Duodenal mucosa (tissue), 2 donors: ENCODE measurements at regions not wholly inside any gene's neighbourhood (a gene's known extent, or its start where the extent isn't known, plus 50 kb on each side); places are given as distances from the start of the nearest gene placed in this dataset.
"Not testable (repeated sequence)": the region's sequence is repeated elsewhere in the genome, so short reads cannot be mapped to it uniquely, and the experiment has no call there.

ENCODE experiments used
- H3K27ac ChIP-seq: one replicate; pipeline ENCODE4 v1.7.0; 2013; ENCODE audit warnings: low read depth, low read length
- H3K27me3 ChIP-seq, 2 donors: one replicate each; pipeline ENCODE4 v1.7.0; 2013; ENCODE audit warnings: low read length in 2 of 2, control low read depth in 1 of 2; ENCODE audit not compliant: insufficient read depth in 2 of 2, control insufficient read depth in 1 of 2
- H3K36me3 ChIP-seq, 2 donors: one replicate each; pipeline ENCODE4 v1.7.0; 2013; ENCODE audit warnings: low read length in 2 of 2, control low read depth in 1 of 2; ENCODE audit not compliant: insufficient read depth in 2 of 2, control insufficient read depth in 1 of 2
- H3K4me1 ChIP-seq, 2 donors: one replicate each; pipeline ENCODE4 v1.7.0; 2013; ENCODE audit warnings: low read length in 2 of 2, control low read depth in 1 of 2; ENCODE audit not compliant: insufficient read depth in 2 of 2, control insufficient read depth in 1 of 2
- H3K4me3 ChIP-seq, 2 donors: one replicate each; pipeline ENCODE4 v1.7.0; 2013; ENCODE audit warnings: low read length in 2 of 2, low read depth in 1 of 2
- H3K9ac ChIP-seq, 2 donors: one replicate each; pipeline ENCODE4 v1.7.0; 2013; ENCODE audit warnings: low read length in 2 of 2, low read depth in 1 of 2
- H3K9me3 ChIP-seq, 2 donors: one replicate each; pipeline ENCODE4 v1.7.0; 2013; ENCODE audit warnings: low read length in 2 of 2, control low read depth in 1 of 2; ENCODE audit not compliant: control insufficient read depth in 1 of 2

DNA sequence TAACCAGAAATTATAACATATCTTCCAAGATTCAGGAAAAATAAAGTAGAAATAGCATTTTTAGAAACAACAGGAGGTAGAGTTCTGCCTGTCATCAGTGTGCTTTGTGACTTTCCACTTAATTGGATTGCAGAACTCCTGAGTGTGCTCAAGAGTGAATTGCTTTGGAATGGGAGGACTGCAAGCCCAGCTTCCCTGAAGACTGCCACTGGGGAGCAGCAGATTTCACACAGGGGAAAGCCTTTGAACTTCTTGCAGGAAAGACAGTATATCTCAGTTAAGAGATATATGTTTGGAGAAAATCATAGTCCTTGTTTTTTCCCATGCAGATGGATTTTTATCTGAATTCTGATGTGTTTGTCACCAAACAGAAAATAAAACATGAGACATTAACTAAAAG is 124.5 kb downstream of the TMEM168 start:
- H3K4me3 ChIP-seq: no peak overlapping the region
- H3K9ac ChIP-seq: no peak overlapping the region
- H3K27ac ChIP-seq: no peak overlapping the region
- no peaks in the 10 kb centered on the region for H3K27me3 ChIP-seq
- no peaks in the 10 kb centered on the region for H3K36me3 ChIP-seq
- peaks cover 0 to 4% of the 10 kb centered on the region in 2 donors for H3K9me3 ChIP-seq
- H3K4me1 ChIP-seq: no peaks in the 10 kb centered on the region

DNA sequence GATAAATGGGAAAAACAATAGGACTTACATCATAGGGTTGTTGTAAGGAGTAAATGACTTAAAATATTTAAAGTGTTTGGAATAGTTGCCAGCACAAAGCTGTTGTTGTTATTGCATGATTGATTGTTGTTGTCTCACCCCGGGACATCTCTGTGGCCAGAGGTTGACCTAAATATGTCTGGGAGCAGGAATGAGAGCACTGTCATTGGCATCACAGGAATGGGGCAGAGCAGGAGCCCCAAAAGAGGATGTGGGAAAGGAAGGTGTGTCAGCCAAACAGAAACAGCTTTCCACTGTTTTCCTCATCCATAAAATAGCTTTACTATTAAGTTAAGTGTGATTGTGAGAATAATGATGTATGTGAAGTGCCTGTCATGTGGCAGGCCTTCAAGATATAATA is 121.6 kb downstream of the TMEM168 start:
- no peaks in the 10 kb centered on the region for H3K4me1 ChIP-seq
- no peak overlapping the region for H3K4me3 ChIP-seq
- no peaks in the 10 kb centered on the region for H3K9me3 ChIP-seq
- H3K27ac ChIP-seq: no peak overlapping the region
- H3K27me3 ChIP-seq: no peaks in the 10 kb centered on the region
- no peak overlapping the region for H3K9ac ChIP-seq
- no peaks in the 10 kb centered on the region for H3K36me3 ChIP-seq

DNA sequence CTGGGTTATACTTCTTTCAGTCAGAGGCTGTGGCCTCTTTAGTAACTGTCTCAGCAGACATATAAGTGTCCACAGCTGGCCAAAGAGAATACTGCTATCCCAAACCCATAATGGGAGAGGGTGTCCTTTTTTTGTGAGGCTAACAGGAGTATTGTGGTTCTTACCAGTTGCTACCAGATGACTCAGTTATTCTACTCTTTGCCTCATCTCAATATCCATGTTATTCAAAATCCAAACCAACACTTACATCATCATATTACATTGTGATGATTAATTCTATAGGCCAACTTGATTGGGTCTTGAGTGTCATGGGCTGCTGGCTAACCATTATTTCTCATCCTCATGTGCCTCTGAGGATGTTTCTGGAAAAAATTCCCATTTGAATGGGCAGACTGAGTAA is 120.9 kb downstream of the TMEM168 start:
- Histone ChIP-seq H3K36me3 (no peaks in the 10 kb centered on the region), H3K9me3 (no peaks in the 10 kb centered on the region), H3K4me1 (no peaks in the 10 kb centered on the region), H3K27me3 (no peaks in the 10 kb centered on the region), H3K27ac (no peak overlapping the region), H3K4me3 (no peak overlapping the region), H3K9ac (no peak overlapping the region)

DNA sequence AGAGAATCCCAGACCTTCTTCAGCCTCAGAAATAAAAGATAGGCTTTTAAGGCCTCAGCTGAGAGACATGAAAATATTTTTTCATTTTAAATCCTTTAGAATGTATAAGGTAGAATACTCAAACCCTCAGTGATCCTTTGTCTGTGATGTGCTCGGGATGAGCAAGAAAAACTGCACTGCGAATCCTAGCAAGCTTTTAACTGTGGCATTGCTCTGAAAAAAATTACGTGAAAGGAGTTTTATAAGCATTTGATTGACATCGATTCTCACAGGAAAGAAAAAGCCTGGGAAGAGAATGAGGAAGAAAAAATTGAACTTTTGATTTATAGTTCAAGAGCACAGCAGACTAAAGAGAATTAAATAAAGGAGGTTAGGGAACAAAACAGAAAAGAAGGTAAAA is 120.0 kb downstream of the TMEM168 start:
- H3K27ac ChIP-seq: no peak overlapping the region
- H3K4me3 ChIP-seq: no peak overlapping the region
- H3K4me1 ChIP-seq: no peaks in the 10 kb centered on the region
- no peak overlapping the region for H3K9ac ChIP-seq
- no peaks in the 10 kb centered on the region for H3K9me3 ChIP-seq
- H3K36me3 ChIP-seq: no peaks in the 10 kb centered on the region
- H3K27me3 ChIP-seq: no peaks in the 10 kb centered on the region

- H3K4me1 ChIP-seq: no peaks in the 10 kb centered on the region
- H3K27ac ChIP-seq: no peak overlapping the region
- no peaks in the 10 kb centered on the region for H3K36me3 ChIP-seq
- H3K9ac ChIP-seq: no peak overlapping the region
- no peaks in the 10 kb centered on the region for H3K9me3 ChIP-seq
- H3K4me3 ChIP-seq: no peak overlapping the region
- H3K27me3 ChIP-seq: no peaks in the 10 kb centered on the region
These were observed 111.6 kb downstream of the TMEM168 start for GRCh38 chr7:112678626-112679025.

GRCh38 chr7:112689466-112690177 is 100.6 kb downstream of the TMEM168 start:
- H3K36me3 ChIP-seq, H3K4me1 ChIP-seq, H3K27me3 ChIP-seq, H3K9ac ChIP-seq, H3K27ac ChIP-seq, H3K4me3 ChIP-seq, H3K9me3 ChIP-seq: not testable (repeated sequence)

GRCh38 chr7:112692333-112692732 is 97.9 kb downstream of the TMEM168 start:
- no peak overlapping the region for H3K4me3 ChIP-seq
- no peak overlapping the region for H3K27ac ChIP-seq
- peaks cover 0 to 6% of the 10 kb centered on the region in 2 donors for H3K4me1 ChIP-seq
- no peaks in the 10 kb centered on the region for H3K27me3 ChIP-seq
- H3K9ac ChIP-seq: no peak overlapping the region
- no peaks in the 10 kb centered on the region for H3K36me3 ChIP-seq
- no peaks in the 10 kb centered on the region for H3K9me3 ChIP-seq

DNA sequence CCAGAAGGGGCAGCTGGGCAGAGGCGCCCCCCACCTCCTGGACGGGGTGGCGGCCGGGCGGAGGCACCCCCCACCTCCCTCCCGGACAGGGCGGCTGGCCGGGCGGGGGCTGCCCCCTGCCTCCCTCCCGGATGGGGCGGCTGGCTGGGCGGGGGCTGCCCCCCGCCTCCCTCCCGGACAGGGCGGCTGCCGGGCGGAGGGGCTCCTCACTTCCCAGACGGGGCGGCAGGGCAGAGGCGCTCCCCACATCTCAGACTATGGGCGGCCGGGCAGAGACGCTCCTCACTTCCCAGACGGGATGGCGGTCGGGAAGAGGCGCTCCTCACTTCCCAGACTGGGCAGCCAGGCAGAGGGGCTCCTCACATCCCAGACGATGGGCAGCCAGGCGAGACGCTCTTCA is 93.0 kb downstream of the TMEM168 start:
- not testable (repeated sequence) for H3K4me3 ChIP-seq, H3K36me3 ChIP-seq, H3K27ac ChIP-seq, H3K9ac ChIP-seq, H3K27me3 ChIP-seq, H3K9me3 ChIP-seq
- peaks cover 24 to 25% of the 10 kb centered on the region in 2 donors for H3K4me1 ChIP-seq

GRCh38 chr7:112699725-112700513 is 90.3 kb downstream of the TMEM168 start:
- no peak overlapping the region for H3K9ac ChIP-seq
- H3K4me3 ChIP-seq: no peak overlapping the region
- no peaks in the 10 kb centered on the region for H3K36me3 ChIP-seq
- no peak overlapping the region for H3K27ac ChIP-seq
- peaks cover 24 to 25% of the 10 kb centered on the region in 2 donors for H3K4me1 ChIP-seq
- H3K9me3 ChIP-seq: no peaks in the 10 kb centered on the region
- no peaks in the 10 kb centered on the region for H3K27me3 ChIP-seq

- Histone ChIP-seq H3K27ac (no peak overlapping the region), H3K9me3 (no peaks in the 10 kb centered on the region)
These were observed 88.7 kb downstream of the TMEM168 start for GRCh38 chr7:112701456-112701855.

More at GRCh38 chr7:112701456-112701855, 88.7 kb downstream of the TMEM168 start:
- Histone ChIP-seq H3K27me3 (no peaks in the 10 kb centered on the region), H3K9ac (no peak overlapping the region), H3K36me3 (no peaks in the 10 kb centered on the region), H3K4me1 (peaks cover 24 to 34% of the 10 kb centered on the region in 2 donors), H3K4me3 (no peak overlapping the region)
